Stimulated activated CD4-positive, alpha-beta T cell treated with anti-CD3 and anti-CD28 coated beads, Interleukin-1b, Interleukin-23, amount 100 ng/mL, for 4 hours (primary cell): ENCODE measurements at regions not wholly inside any gene's neighbourhood (a gene's known extent, or its start where the extent isn't known, plus 50 kb on each side); places are given as distances from the start of the nearest gene placed in this dataset.

Source experiments
- DNase-seq, 2 donors: peaks; one replicate each; pipeline ENCODE4 v3.0.0-alpha.2; 2020; ENCODE audit warnings: low read depth in 2 of 2

GRCh38 chr4:54359919-54360650, 131.0 kb downstream of the PDGFRA start:
- no peak for DNase-seq

- no peak for DNase-seq
These were observed 133.9 kb downstream of the PDGFRA start for GRCh38 chr4:54363037-54363436.

GRCh38 chr4:54365691-54366090, 136.6 kb downstream of the PDGFRA start:
- no peak for DNase-seq

GRCh38 chr4:54367059-54367458, 138.0 kb downstream of the PDGFRA start:
- no peak for DNase-seq

- DNase-seq, result no peak
These were observed 139.5 kb downstream of the PDGFRA start for GRCh38 chr4:54368281-54369265.

- no peak for DNase-seq
These were observed 142.1 kb downstream of the PDGFRA start for GRCh38 chr4:54371173-54371572.

GRCh38 chr4:54372951-54373350, 143.9 kb downstream of the PDGFRA start:
- no peak for DNase-seq

- no peak for DNase-seq
These were observed 144.7 kb downstream of the PDGFRA start for GRCh38 chr4:54373718-54374210.

- DNase-seq, result no peak
These were observed 149.4 kb downstream of the PDGFRA start for GRCh38 chr4:54378461-54378860.

- DNase-seq, result no peak
These were observed 155.1 kb downstream of the PDGFRA start for GRCh38 chr4:54384152-54384551.

- no peak for DNase-seq
These were observed 155.5 kb downstream of the PDGFRA start for GRCh38 chr4:54384563-54384962.

GRCh38 chr4:54386042-54386669, 157.1 kb downstream of the PDGFRA start:
- DNase-seq, result no peak

GRCh38 chr4:54386693-54387092, 157.6 kb downstream of the PDGFRA start:
- no peak for DNase-seq

GRCh38 chr4:54390670-54391069, 161.6 kb downstream of the PDGFRA start:
- DNase-seq, result no peak

GRCh38 chr4:54391104-54391503, 162.0 kb downstream of the PDGFRA start:
- DNase-seq, result no peak

- DNase-seq, result no peak
These were observed 163.4 kb downstream of the PDGFRA start for GRCh38 chr4:54392479-54392878.

GRCh38 chr4:54393243-54393642, 164.2 kb downstream of the PDGFRA start:
- no peak for DNase-seq

- DNase-seq, result no peak
These were observed 166.0 kb downstream of the PDGFRA start for GRCh38 chr4:54395013-54395527.

GRCh38 chr4:54400188-54400587, 171.1 kb downstream of the PDGFRA start:
- DNase-seq, result no peak

- no peak for DNase-seq
These were observed 171.7 kb downstream of the PDGFRA start for GRCh38 chr4:54400802-54401201.

GRCh38 chr4:54402880-54403480, 173.9 kb downstream of the PDGFRA start:
- DNase-seq, result no peak
